ENCODE measurements at regions not wholly inside any gene's neighbourhood (a gene's known extent, or its start where the extent isn't known, plus 50 kb on each side); places are given as distances from the start of the nearest gene placed in this dataset.
"Not testable (repeated sequence)": the region's sequence is repeated elsewhere in the genome, so short reads cannot be mapped to it uniquely, and the experiment has no call there.

DNA sequence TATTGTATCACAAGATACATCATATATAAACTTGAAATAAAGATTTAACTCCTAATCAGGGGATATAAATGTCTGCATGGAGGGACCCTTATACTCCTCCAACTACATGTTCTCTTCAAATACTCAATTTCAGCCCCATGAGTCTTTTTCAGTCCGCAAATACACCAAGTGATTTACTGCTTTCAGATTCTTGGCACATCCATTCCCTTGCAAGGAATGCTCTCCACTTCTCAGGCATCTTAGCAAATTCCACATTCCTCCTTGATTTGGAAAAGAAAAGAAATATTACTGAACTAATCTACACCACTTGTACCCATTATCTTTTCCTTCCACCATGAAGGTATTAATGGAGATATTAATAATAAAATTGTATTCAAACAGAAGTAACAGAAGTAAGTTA, 999.4 kb upstream of the GJE1 start:
- DNase-seq, result no peak

DNA sequence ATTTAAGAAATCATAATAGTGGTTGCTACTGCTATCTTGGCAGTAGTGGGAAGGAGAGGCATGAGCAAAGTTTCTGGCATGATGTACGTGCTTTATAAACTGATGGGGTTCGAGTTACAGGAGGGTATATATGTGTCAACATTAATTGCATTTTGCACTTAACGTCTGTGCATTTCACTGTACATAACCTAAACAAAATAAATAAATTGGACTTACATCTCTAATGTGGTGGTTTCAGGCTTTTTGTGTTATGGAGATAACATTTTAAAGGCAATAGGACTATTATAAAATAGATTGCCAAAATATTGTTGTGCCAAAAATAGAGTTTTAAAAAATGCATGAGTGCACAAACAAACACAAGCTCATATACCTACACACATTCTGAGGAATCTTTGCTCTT, 1001.1 kb upstream of the GJE1 start:
- no peak for DNase-seq

DNA sequence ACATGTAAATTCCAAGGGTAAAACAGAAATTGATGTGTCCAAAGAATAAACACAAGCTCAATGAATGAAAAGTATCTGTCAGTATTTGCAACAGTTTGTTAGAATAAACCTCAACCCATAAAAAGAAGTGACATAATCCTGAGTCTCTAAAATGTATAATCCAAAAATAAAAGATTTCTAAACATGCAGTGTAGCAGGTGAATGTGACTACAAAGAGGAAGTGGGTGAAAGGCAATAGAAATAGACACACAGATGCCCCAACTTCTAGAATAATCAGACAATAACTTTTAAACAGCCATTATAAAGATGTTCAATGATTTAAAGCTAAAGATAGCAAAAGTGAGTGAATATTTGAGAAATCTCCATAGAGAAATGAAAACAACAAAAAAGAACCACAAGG, 1009.2 kb upstream of the GJE1 start:
- DNase-seq, result no peak

DNA sequence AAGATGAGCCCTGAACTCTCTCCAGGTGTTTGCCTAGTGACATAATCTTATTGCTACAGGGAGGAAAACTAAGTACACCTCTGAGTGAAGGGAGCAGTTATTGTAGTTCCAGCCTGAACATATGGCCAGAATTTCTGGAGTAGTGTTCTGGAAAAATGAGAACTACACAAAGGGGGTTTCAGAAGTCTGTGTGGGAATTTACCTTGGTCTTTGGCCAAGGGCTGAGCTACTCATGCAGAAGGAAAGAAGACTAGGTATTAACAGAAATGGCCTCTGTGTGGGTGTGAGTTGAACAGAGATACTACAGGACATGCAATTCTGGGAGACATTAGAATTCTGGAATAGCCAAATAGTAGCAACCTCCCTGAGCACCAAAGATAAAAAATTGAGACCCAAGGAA, 1009.7 kb upstream of the GJE1 start:
- no peak for DNase-seq

DNA sequence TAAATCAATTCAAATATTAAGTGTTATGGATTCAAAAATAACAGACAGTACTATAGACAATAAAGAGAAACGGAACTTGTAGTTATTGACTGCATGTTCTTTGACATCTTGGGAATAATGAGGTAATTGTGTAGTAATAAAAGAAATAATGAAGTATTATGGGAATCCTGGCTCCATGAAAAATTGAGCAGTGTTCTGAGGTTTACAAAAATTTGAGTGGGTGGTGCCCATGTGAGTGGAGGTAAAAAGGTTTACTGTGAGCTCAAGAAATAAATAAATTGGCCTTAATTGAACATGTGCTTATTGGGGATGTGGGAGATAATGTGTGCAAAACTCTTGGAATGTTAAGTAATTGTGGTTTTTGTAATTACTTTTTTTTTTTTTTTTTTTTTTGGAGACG, 1013.7 kb upstream of the GJE1 start:
- no peak for DNase-seq

DNA sequence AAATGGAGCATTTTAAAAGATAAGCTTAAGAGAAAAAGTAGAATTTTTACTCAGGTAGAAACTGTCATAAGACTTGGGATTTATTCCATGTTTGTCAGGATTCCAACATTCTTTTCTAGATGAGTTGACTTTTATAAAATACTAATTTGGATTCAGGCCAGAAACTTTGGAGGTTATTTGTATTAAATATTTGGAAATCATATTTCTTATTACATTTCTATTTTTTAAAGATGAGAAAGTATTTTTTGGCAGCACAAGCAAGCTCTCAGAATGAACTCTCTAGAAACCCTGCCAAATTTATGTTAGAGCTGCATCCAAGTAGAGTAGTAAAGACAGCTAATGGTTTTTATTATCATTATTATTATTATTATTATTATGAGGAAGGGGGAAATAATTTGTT, 1014.9 kb upstream of the GJE1 start:
- no peak for DNase-seq

- DNase-seq, result no peak
Measured at GRCh38 chr6:141110481-141110880, 1022.2 kb upstream of the GJE1 start.

DNA sequence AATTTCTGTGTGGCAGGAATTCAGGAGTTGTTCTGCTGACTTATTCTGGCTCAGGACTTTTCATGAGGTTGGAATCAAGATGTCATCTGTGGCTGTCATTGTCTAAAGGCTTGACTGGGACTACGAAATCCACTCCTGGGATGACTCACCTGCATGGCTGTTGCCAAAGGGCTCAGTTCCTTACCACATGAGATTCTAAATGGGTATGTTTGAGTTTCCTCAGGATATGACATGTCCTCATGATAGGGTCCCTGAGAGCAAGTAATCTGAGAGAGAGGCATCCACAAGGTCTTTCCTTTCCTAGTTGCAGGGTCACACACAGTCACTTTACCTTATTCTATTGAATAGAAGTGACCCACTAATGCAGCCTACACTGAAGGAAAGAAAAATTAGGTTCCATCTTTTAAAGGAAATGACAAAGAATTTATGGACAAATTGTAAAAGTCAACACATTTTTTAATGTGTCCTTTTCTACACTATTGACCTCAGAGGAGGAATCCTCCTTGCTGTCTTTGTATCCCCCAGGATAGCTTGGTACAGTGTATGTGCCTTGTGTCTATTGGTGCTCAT, 1025.0 kb upstream of the GJE1 start:
- DNase-seq, result no peak

- no peak for DNase-seq
Measured at GRCh38 chr6:141105481-141105880, 1027.2 kb upstream of the GJE1 start.

DNA sequence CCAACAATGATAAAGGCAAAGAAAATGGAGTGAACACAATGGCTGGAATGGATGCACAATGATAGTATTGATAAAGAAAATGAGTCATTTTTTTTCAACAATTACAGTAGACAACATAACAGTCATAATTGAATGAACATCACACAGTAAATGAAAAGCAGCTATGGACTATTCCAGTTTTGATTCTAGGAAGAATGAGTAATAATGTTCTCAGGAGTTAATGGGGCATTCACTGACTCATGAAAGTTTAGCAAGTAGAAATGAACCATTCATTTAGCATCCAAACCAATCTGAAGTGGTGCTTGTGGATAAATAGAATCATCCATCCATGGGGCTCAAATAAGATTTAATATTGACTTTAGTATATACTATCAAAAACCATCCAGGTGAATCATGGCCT, 1029.5 kb upstream of the GJE1 start:
- DNase-seq, result no peak

GRCh38 chr6:141097471-141097870, 1035.3 kb upstream of the GJE1 start:
- no peak for DNase-seq

DNA sequence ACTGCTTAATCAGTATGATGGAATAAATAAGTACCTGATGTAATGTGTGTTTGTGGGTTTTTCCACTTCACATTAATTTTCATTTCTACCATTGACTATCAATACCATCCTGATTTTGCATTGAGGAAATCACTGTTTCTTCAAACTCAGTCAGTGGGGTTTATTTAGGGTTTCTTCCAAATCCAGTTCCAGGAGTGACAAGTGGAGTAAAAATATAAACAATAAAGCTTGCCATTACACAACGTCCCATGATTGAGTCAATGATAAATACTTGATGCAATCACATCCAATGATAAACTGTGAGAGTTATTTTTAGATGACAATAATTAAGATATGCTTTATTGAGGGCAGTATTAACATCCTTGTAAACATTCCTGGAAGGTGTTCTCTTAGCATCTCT, 1037.4 kb upstream of the GJE1 start:
- no peak for DNase-seq

DNA sequence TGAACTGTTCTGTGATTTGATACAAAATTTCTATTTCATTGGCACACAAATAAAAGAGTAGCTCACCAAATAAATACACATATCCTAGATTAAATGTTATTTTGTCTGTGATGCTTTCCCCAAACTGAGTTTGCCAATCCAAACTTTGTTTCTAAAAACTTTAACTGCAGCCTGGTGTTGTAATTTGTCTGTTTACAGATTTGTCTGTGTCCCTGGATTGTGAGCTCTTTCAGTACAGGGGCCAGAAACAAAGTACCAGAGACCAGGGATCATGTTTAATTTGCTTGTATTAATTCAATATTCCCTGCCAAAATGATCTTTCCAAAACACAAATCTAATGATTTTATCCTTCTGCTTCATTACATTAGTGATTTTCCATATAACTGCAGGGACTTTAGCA, 1044.6 kb upstream of the GJE1 start:
- no peak for DNase-seq

DNA sequence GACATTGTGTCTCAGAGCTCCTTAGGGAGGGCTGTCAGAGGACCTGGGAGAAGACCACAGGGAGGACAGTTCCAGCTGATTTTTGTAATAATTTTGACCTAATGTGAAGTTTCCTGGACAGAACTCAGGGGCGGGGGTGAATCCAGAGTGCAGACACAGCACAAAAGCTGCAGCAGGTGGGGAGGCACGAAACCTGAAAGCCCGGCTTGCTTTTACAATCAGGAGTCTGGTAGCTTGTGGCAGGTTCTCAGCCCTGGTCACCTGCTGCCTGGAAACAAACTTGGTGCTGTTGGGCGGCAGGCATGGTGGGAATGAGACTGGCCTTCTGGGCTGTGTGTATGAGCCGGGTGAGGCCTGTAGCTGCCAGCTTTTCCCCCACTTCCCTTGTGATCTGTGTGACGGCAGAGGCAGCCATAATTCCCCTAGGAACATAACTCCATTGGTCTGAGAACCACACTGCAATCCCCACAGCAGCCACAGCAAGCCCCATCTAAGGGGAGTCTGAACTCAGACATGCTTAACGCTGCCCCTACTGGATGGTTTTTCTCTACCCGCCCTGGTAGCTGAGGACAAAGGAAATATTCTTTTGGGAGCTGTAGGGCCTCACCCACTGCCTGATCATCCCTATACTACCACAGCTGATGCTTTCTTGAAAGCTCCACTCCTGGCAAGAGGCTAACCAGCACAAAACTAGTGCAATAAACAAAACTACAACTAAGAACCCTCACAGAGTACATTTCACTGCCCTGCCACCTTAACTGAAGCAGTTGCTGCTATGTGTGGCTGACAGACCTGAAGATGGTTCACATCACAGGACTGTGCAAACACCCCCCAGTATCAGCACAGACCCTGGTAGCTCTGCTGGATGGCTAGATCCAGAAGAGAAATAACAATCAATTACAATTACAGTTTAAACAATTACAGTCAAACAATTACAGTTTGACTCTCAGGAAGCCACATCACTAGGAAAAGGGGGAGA, 1055.1 kb upstream of the GJE1 start:
- no peak for DNase-seq

DNA sequence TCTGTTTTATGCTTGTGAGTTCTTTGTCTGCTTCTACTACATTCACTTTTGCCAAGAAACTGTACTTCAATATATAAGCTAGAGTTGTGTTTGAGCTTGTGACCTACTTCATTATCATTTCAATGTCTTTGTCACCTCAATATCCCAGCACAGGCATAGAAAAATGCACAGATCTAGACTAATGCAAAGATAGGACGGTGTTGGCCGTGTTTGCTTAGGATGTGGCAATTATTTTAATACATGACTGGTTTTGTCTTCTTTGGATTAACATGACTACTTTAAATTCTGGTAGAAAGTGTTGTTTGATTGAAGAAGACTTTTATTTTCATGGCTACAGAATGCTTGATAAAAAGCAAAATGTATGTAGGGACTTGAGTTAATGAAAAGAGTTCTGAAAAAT, 1075.0 kb upstream of the GJE1 start:
- no peak for DNase-seq

DNA sequence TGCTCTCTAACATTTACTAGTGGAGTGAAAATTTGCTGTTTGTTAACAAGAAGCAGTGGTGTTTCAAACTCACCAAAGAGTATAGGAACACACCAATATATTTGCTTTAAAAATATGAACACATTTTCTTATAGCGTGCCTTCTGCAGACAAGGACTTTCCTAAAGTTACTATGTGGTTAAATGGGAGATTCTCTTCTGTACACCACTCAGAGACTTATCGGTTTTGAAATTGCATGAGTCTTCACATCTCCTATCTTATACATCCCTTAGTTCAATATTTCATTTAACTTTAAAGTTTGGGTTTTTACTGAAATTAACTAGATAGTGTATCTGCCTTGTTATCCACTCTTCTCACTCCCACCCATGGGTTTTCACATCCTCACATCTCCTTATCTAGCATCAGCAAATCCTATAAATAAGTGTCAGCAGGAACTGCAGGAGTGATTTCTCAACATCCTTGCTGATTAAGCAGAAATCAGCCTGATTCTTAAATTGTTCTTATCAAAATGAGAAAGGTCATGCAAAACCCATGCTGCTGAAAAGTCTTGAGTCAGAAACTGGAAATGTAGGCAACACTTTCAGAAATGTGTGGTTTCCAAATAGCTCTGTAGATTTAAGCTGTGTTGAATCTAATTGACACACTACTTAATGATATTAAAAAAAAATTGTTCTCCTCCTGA, 1075.6 kb upstream of the GJE1 start:
- DNase-seq, result no peak

DNA sequence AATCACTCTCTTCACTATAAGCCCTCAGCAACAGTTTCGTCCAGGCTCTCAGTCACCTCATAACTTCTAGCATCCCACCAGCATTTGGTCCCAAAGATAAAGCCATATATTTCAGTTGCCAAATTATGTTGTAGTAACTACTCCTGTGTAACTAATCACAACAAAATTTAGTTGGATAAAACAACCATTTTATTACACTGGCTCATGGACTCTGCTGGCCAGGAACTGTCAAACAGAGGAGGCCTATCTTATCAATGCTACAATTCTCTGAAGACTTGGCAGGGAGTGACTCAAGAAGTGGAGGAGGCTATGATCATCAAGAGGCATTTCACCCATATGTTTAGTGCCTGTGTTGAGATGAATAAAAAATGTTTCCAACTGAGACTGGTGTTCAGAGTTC, 1082.3 kb upstream of the GJE1 start:
- no peak for DNase-seq

DNA sequence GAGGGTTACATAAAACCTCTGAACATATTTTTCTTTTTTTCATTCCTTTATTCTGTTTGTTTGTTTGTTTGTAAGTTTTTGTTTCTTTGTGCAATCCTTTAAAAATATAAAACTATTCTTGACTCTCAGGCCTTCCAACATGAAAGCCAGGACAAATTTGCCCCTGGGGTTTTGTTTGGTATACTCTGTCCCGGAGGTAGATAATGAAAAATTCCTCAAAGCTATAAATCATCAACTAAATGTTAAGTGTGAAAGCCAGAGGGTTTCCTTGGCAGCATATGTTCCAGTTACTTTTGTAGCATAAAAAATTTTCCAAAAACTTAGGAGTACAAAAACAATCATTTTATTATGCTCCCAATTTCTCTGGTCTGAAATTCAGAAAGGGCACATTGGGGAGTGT, 1084.3 kb upstream of the GJE1 start:
- no peak for DNase-seq

- not testable (repeated sequence) for DNase-seq
Measured at GRCh38 chr6:141046496-141046895, 1086.2 kb upstream of the GJE1 start.

DNA sequence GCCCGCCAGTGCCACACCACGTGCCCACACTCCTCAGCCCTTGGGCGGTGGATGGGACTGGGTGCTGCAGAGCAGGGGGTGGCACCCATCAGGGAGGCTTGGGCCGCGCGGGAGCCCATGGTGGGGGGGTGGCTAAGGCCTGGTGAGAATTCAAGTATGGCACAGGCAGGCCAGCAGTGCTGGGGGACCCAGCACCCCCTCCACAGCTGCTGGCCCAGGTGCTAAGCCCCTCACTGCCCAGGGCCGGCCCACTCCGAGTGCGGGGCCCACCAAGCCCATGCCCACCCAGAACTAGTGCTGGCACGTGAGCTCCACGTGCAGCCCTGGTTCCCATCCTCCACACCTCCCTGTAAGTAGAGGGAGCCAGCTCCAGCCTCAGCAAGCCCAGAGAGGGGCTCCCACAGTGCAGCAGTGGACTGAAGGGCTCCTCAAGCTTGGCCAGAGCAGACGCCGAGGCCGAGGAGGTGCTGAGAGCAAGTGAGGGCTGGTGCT, 1091.1 kb upstream of the GJE1 start:
- no peak for DNase-seq

DNA sequence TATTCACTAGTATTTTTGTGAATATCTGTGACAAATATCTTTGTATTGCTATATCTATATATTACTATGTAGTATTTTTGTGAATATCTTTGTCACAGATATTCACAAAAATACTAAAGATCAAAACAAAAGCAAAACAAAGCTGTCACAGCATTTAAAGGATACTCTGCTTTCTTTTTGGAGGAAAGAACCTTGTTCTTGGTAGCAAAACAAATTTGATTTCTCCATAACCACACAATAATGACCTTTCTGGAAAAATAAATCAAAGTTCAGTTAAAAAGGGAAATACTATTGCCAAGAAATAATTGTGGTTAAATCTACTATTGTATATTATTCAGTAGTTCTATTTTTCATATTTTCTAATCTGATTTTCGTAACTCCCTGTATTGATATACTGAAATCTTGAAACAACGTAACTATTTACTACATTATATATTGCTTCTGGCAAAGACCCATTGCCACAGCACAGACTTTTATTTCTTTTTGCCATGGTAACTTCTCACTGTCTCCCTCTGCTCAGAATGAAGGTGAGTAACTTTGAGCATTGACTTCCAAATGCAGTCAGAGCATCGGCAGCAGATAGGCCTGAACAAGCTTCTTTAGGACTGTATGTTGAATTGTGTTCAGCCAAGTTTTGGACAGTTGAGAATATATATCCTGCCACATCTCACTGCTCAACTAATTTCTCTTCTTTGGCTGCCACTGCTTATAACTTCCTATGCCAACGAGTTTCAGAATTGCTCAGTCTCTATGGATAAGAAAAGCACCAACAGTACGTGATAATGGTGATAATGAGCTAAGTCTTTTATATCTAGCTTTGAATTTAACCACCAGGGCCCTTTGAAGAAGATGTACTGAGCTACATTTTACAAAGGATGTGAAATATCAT, 1097.2 kb upstream of the GJE1 start:
- no peak for DNase-seq

- no peak for DNase-seq
Measured at GRCh38 chr6:141033101-141033500, 1099.6 kb upstream of the GJE1 start.

- DNase-seq, result no peak
Measured at GRCh38 chr6:141029908-141030307, 1102.8 kb upstream of the GJE1 start.
